GM12891 (cell line): ENCODE measurements at regions not wholly inside any gene's neighbourhood (a gene's known extent, or its start where the extent isn't known, plus 50 kb on each side); places are given as distances from the start of the nearest gene placed in this dataset.

Experiments used
- PAX5 ChIP-seq: IDR thresholded peaks from 2 replicates; pipeline ENCODE4 v1.6.1; 2011; ENCODE audit warnings: low read length, moderate library complexity, mild to moderate bottlenecking; ENCODE audit not compliant: insufficient read depth, severe bottlenecking
- POLR2A ChIP-seq: IDR thresholded peaks from 2 replicates; pipeline ENCODE4 v1.6.1; 2011; ENCODE audit warnings: low read depth, low read length, control low read depth
- POLR2AphosphoS5 ChIP-seq: IDR thresholded peaks from 2 replicates; pipeline ENCODE4 v1.6.1; 2011; ENCODE audit warnings: low read depth, low read length, control low read depth
- POU2F2 ChIP-seq: IDR thresholded peaks from 2 replicates; pipeline ENCODE4 v1.6.1; 2011; ENCODE audit warnings: low read depth, mild to moderate bottlenecking, control low read depth, low read length, moderate library complexity
- SPI1 ChIP-seq: IDR thresholded peaks from 2 replicates; pipeline ENCODE4 v1.6.1; 2011; ENCODE audit warnings: low read depth, low read length, control low read depth
- TAF1 ChIP-seq: IDR thresholded peaks from 2 replicates; pipeline ENCODE4 v1.6.1; 2011; ENCODE audit warnings: low read depth, low read length, control low read depth

- TF ChIP-seq POLR2A = no peak
- TF ChIP-seq POLR2AphosphoS5 = no peak
- no peak for TF ChIP-seq POU2F2
- no peak for TF ChIP-seq SPI1
- TF ChIP-seq TAF1 = no peak
- TF ChIP-seq PAX5 = no peak
Measured at GRCh38 chr6:93079061-93079460, 340.3 kb downstream of the EPHA7 start.
